Esophagus muscularis mucosa (tissue), 4 donors: ENCODE measurements at regions not wholly inside any gene's neighbourhood (a gene's known extent, or its start where the extent isn't known, plus 50 kb on each side); places are given as distances from the start of the nearest gene placed in this dataset.

ENCODE experiments used
- EP300 ChIP-seq: sonication (generic); formaldehyde crosslinking; IDR thresholded peaks from one replicate; pipeline ENCODE4 v1.6.1; 2017; ENCODE audit warnings: antibody characterized with exemption
- POLR2AphosphoS5 ChIP-seq, 2 donors: sonication (generic); formaldehyde crosslinking; IDR thresholded peaks; one replicate each; pipeline ENCODE4 v1.6.1; 2017; ENCODE audit warnings: antibody characterized with exemption in 2 of 2
- TF ChIP-seq, protein P1 (sequence below), 3 experiments: fragments of 200-600 bp in 2 of 3; fragments of 450-650 bp in 1 of 3; sonication (generic) in 2 of 3; IDR thresholded peaks; one replicate each; pipeline ENCODE4 v1.5.1; 2017 to 2019; ENCODE audit warnings: antibody characterized with exemption in 3 of 3, mild to moderate bottlenecking in 2 of 3, moderate library complexity in 1 of 3

DNA sequence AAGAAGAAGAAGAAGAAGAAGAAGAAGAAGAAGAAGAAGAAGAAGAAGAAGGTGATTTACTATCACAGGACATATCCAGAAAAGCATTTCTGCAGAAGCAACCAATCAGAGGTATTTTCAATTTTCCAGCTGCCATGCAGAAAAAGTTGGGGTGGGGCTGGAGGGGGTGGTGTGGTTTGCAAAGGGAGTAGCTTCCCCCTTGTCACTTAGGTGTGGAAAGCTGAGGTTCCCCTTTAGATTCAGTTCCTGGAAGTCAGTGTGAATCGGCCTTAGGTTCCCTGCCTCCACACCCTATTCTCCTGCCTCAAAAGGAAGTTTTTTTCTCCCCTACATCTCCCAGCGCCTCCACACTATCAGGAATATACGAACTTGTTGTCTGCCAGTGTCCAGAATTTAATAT is 276.7 kb upstream of the ARRDC4 start:
- TF ChIP-seq EP300 (no peak), POLR2AphosphoS5 (IDR thresholded peaks at IDR 0.05) (no peak)
- TF ChIP-seq, protein P1, sequence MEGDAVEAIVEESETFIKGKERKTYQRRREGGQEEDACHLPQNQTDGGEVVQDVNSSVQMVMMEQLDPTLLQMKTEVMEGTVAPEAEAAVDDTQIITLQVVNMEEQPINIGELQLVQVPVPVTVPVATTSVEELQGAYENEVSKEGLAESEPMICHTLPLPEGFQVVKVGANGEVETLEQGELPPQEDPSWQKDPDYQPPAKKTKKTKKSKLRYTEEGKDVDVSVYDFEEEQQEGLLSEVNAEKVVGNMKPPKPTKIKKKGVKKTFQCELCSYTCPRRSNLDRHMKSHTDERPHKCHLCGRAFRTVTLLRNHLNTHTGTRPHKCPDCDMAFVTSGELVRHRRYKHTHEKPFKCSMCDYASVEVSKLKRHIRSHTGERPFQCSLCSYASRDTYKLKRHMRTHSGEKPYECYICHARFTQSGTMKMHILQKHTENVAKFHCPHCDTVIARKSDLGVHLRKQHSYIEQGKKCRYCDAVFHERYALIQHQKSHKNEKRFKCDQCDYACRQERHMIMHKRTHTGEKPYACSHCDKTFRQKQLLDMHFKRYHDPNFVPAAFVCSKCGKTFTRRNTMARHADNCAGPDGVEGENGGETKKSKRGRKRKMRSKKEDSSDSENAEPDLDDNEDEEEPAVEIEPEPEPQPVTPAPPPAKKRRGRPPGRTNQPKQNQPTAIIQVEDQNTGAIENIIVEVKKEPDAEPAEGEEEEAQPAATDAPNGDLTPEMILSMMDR (IDR thresholded peaks at IDR 0.05), result no peak
